Activated CD4-positive, alpha-beta T cell treated with anti-CD3 and anti-CD28 coated beads, Interleukin-2, amount 50 U/mL, for 16 hours (primary cell): ENCODE measurements at regions not wholly inside any gene's neighbourhood (a gene's known extent, or its start where the extent isn't known, plus 50 kb on each side); places are given as distances from the start of the nearest gene placed in this dataset.

Experiments
- DNase-seq: peaks from one replicate; pipeline ENCODE4 v3.0.0-alpha.2; 2020

DNA sequence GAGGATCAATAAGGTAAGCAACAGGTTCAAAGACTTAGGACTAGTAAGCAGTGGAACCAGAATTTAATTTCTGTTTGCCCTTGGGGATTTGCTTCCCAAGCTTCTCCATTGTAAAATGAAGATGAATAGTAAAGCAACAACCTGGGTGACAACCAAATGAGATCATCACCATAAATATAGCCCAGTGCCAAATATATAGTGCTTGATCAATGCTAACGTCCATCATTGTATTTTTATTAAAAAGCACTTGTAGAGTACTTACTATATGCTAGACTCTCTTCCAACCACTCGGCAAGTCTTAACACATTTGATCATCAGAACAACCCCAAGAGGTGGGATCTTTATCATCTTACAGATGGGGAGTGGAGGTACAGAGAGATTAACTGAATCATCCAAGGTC is 51.5 kb upstream of the NMNAT3 start:
- no peak for DNase-seq

DNA sequence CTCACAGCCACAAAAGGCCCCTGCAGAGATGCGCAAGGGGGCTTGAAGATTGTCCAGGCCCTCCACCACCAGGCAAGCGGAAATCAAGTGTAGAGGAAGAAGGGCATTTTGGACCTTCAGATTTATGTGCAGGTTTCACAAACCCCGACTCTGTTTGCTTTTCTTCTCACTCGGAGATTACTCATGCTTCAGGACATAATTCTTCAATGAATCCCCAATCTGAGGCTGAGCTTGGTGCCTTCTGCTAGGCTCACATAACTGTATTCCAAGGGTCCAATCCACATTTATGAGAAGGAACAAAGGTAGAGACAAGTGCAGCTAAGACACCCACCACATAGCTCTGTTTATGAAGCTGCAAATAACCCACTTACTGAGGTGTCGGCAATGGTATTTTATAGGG is 50.6 kb upstream of the NMNAT3 start:
- DNase-seq = no peak
